ENCODE measurements at regions not wholly inside any gene's neighbourhood (a gene's known extent, or its start where the extent isn't known, plus 50 kb on each side); places are given as distances from the start of the nearest gene placed in this dataset.

- no peak for DNase-seq
Observed at GRCh38 chr12:84767079-84767478, 145.5 kb downstream of the SLC6A15 start.

GRCh38 chr12:84766375-84766774 lies 146.2 kb downstream of the SLC6A15 start:
- CTCF ChIA-PET: no interaction called here
- DNase-seq: no peak
- Mint-ChIP-seq H3K4me1 (no peaks in the 10 kb centered on the region), H3K36me3 (ENCODE audit: low read depth) (no peaks in the 10 kb centered on the region), H3K27ac (no peak overlapping the region), H3K9me3 (no peaks in the 10 kb centered on the region), H3K27me3 (no peaks in the 10 kb centered on the region), H3K4me3 (no peak overlapping the region)
- POLR2A ChIA-PET: no interaction called here

More at GRCh38 chr12:84767079-84767478, 145.5 kb downstream of the SLC6A15 start:
- POLR2A ChIA-PET: no interaction called here
- Mint-ChIP-seq H3K27me3 (no peaks in the 10 kb centered on the region), H3K4me1 (no peaks in the 10 kb centered on the region), H3K9me3 (no peaks in the 10 kb centered on the region), H3K4me3 (no peak overlapping the region), H3K27ac (no peak overlapping the region), H3K36me3 (ENCODE audit: low read depth) (no peaks in the 10 kb centered on the region)
- CTCF ChIA-PET: interaction anchor here (0.7 kb wide), 1 partner anchor 76 kb away, joined by 3 read pairs; no protein-coding TSS in a partner anchor

GRCh38 chr12:84764001-84764400 lies 148.6 kb downstream of the SLC6A15 start:
- Mint-ChIP-seq H3K4me1 (no peaks in the 10 kb centered on the region), H3K27ac (no peak overlapping the region), H3K9me3 (no peaks in the 10 kb centered on the region), H3K4me3 (no peak overlapping the region), H3K36me3 (ENCODE audit: low read depth) (no peaks in the 10 kb centered on the region), H3K27me3 (no peaks in the 10 kb centered on the region)
- ChIA-PET CTCF (no interaction called here), POLR2A (no interaction called here)
- DNase-seq: no peak

GRCh38 chr12:84763107-84763506 lies 149.5 kb downstream of the SLC6A15 start:
- POLR2A ChIA-PET: no interaction called here
- H3K4me3 Mint-ChIP-seq: no peak overlapping the region
- no peaks in the 10 kb centered on the region for H3K27me3 Mint-ChIP-seq
- CTCF ChIA-PET: no interaction called here
- H3K27ac Mint-ChIP-seq: no peak overlapping the region
- H3K4me1 Mint-ChIP-seq: no peaks in the 10 kb centered on the region
- no peaks in the 10 kb centered on the region for H3K9me3 Mint-ChIP-seq
- H3K36me3 Mint-ChIP-seq (ENCODE audit: low read depth): no peaks in the 10 kb centered on the region
- DNase-seq: no peak

GRCh38 chr12:84760091-84760865 lies 152.3 kb downstream of the SLC6A15 start:
- CTCF ChIA-PET: no interaction called here
- H3K4me1 Mint-ChIP-seq: no peaks in the 10 kb centered on the region

GRCh38 chr12:84757978-84758377 lies 154.6 kb downstream of the SLC6A15 start:
- ChIA-PET POLR2A (no interaction called here), CTCF (no interaction called here)
- Mint-ChIP-seq H3K4me3 (no peak overlapping the region), H3K36me3 (ENCODE audit: low read depth) (no peaks in the 10 kb centered on the region), H3K4me1 (no peaks in the 10 kb centered on the region), H3K9me3 (no peaks in the 10 kb centered on the region), H3K27me3 (no peaks in the 10 kb centered on the region), H3K27ac (no peak overlapping the region)
- DNase-seq: no peak

More at GRCh38 chr12:84760091-84760865, 152.3 kb downstream of the SLC6A15 start:
- H3K27ac Mint-ChIP-seq: no peak overlapping the region
- H3K27me3 Mint-ChIP-seq: no peaks in the 10 kb centered on the region
- POLR2A ChIA-PET: no interaction called here
- no peak for DNase-seq
- H3K4me3 Mint-ChIP-seq: no peak overlapping the region
- H3K36me3 Mint-ChIP-seq (ENCODE audit: low read depth): no peaks in the 10 kb centered on the region
- H3K9me3 Mint-ChIP-seq: no peaks in the 10 kb centered on the region

- Mint-ChIP-seq H3K4me3 (no peak overlapping the region), H3K4me1 (no peaks in the 10 kb centered on the region), H3K27ac (no peak overlapping the region), H3K36me3 (ENCODE audit: low read depth) (no peaks in the 10 kb centered on the region), H3K27me3 (no peaks in the 10 kb centered on the region), H3K9me3 (no peaks in the 10 kb centered on the region)
- POLR2A ChIA-PET: no interaction called here
- no peak for DNase-seq
- CTCF ChIA-PET: no interaction called here
Observed at GRCh38 chr12:84756961-84757360, 155.6 kb downstream of the SLC6A15 start.

- Mint-ChIP-seq H3K9me3 (no peaks in the 10 kb centered on the region), H3K27me3 (no peaks in the 10 kb centered on the region), H3K4me1 (no peaks in the 10 kb centered on the region), H3K36me3 (ENCODE audit: low read depth) (no peaks in the 10 kb centered on the region), H3K27ac (no peak overlapping the region), H3K4me3 (no peak overlapping the region)
- DNase-seq: no peak
- ChIA-PET CTCF (no interaction called here), POLR2A (no interaction called here)
Observed at GRCh38 chr12:84745127-84745526, 167.5 kb downstream of the SLC6A15 start.

- Mint-ChIP-seq H3K9me3 (no peaks in the 10 kb centered on the region), H3K36me3 (ENCODE audit: low read depth) (no peaks in the 10 kb centered on the region), H3K4me1 (no peaks in the 10 kb centered on the region), H3K27ac (no peak overlapping the region), H3K4me3 (no peak overlapping the region), H3K27me3 (no peaks in the 10 kb centered on the region)
- no peak for DNase-seq
- CTCF ChIA-PET: no interaction called here
- POLR2A ChIA-PET: no interaction called here
Observed at GRCh38 chr12:84741692-84742091, 170.9 kb downstream of the SLC6A15 start.

- no peaks in the 10 kb centered on the region for H3K27me3 Mint-ChIP-seq
- no peaks in the 10 kb centered on the region for H3K36me3 Mint-ChIP-seq (ENCODE audit: low read depth)
- ChIA-PET CTCF (no interaction called here), POLR2A (no interaction called here)
- H3K4me3 Mint-ChIP-seq: no peak overlapping the region
- no peak for DNase-seq
- H3K9me3 Mint-ChIP-seq: no peaks in the 10 kb centered on the region
- H3K27ac Mint-ChIP-seq: no peak overlapping the region
- no peaks in the 10 kb centered on the region for H3K4me1 Mint-ChIP-seq
Observed at GRCh38 chr12:84741031-84741430, 171.6 kb downstream of the SLC6A15 start.

- no peaks in the 10 kb centered on the region for H3K9me3 Mint-ChIP-seq
- CTCF ChIA-PET: no interaction called here
- POLR2A ChIA-PET: no interaction called here
- H3K4me1 Mint-ChIP-seq: no peaks in the 10 kb centered on the region
- no peak for DNase-seq
- no peak overlapping the region for H3K4me3 Mint-ChIP-seq
- H3K27ac Mint-ChIP-seq: no peak overlapping the region
- H3K36me3 Mint-ChIP-seq (ENCODE audit: low read depth): no peaks in the 10 kb centered on the region
- H3K27me3 Mint-ChIP-seq: no peaks in the 10 kb centered on the region
Observed at GRCh38 chr12:84740602-84741001, 172.0 kb downstream of the SLC6A15 start.

GRCh38 chr12:84738481-84738972 lies 174.1 kb downstream of the SLC6A15 start:
- Mint-ChIP-seq H3K27ac (no peak overlapping the region), H3K27me3 (no peaks in the 10 kb centered on the region), H3K4me1 (no peaks in the 10 kb centered on the region), H3K9me3 (no peaks in the 10 kb centered on the region), H3K36me3 (ENCODE audit: low read depth) (no peaks in the 10 kb centered on the region), H3K4me3 (no peak overlapping the region)
- CTCF ChIA-PET: no interaction called here
- POLR2A ChIA-PET: no interaction called here
- no peak for DNase-seq

GRCh38 chr12:84732828-84733340 lies 179.7 kb downstream of the SLC6A15 start:
- POLR2A ChIA-PET: no interaction called here
- H3K4me1 Mint-ChIP-seq: no peaks in the 10 kb centered on the region
- no peak overlapping the region for H3K27ac Mint-ChIP-seq
- no peaks in the 10 kb centered on the region for H3K36me3 Mint-ChIP-seq (ENCODE audit: low read depth)
- no peak for DNase-seq
- H3K27me3 Mint-ChIP-seq: no peaks in the 10 kb centered on the region
- CTCF ChIA-PET: no interaction called here
- H3K4me3 Mint-ChIP-seq: no peak overlapping the region
- H3K9me3 Mint-ChIP-seq: no peaks in the 10 kb centered on the region

- H3K4me3 Mint-ChIP-seq: no peak overlapping the region
- H3K36me3 Mint-ChIP-seq (ENCODE audit: low read depth): no peaks in the 10 kb centered on the region
- ChIA-PET CTCF (no interaction called here), POLR2A (no interaction called here)
- no peaks in the 10 kb centered on the region for H3K27me3 Mint-ChIP-seq
- no peak for DNase-seq
- no peaks in the 10 kb centered on the region for H3K4me1 Mint-ChIP-seq
- H3K27ac Mint-ChIP-seq: no peak overlapping the region
- no peaks in the 10 kb centered on the region for H3K9me3 Mint-ChIP-seq
Observed at GRCh38 chr12:84730561-84731162, 181.9 kb downstream of the SLC6A15 start.

Measured in activated CD4-positive, alpha-beta memory T cell treated with anti-CD3 and anti-CD28 coated beads, Interleukin-2, amount 10 ng/mL, durations not matched to agents 7 days and 5 days (primary cell).